BLaER1 treated with 17β-estradiol and CSF1 and Interleukin-3, amounts not matched to agents 10 nM and 100 nM (cell line): ENCODE measurements at regions not wholly inside any gene's neighbourhood (a gene's known extent, or its start where the extent isn't known, plus 50 kb on each side); places are given as distances from the start of the nearest gene placed in this dataset.
"Not testable (repeated sequence)": the region's sequence is repeated elsewhere in the genome, so short reads cannot be mapped to it uniquely, and the experiment has no call there.

ENCODE experiments used
- H3K27ac ChIP-seq, 11 experiments: shearing (Covaris generic); formaldehyde crosslinking; 2 replicates each; pipeline ENCODE4 v1.8.1; 2022
- H3K27me3 ChIP-seq, 11 experiments: shearing (Covaris generic); formaldehyde crosslinking; 2 replicates each; pipeline ENCODE4 v1.8.1; 2022
- H3K36me3 ChIP-seq, 11 experiments: shearing (Covaris generic); formaldehyde crosslinking; 2 replicates each; pipeline ENCODE4 v1.8.1; 2022
- H3K4me1 ChIP-seq, 10 experiments: shearing (Covaris generic); formaldehyde crosslinking; 2 replicates each; pipeline ENCODE4 v1.8.1; 2022
- H3K4me2 ChIP-seq, 11 experiments: shearing (Covaris generic); formaldehyde crosslinking; 2 replicates each; pipeline ENCODE4 v1.8.1; 2022
- H3K4me3 ChIP-seq, 10 experiments: shearing (Covaris generic); formaldehyde crosslinking; 2 replicates each; pipeline ENCODE4 v1.8.1; 2022
- H3K9ac ChIP-seq, 11 experiments: shearing (Covaris generic); formaldehyde crosslinking; 2 replicates each; pipeline ENCODE4 v1.8.1; 2022
- H3K9me3 ChIP-seq, 11 experiments: shearing (Covaris generic); formaldehyde crosslinking; replicated peaks in 1 of 11; 2 replicates each; pipeline ENCODE4 v1.8.1; 2022
- H4K20me1 ChIP-seq, 11 experiments: shearing (Covaris generic); formaldehyde crosslinking; 2 replicates each; pipeline ENCODE4 v1.8.1; 2022
- Cebpa-rat ChIP-seq, 11 experiments: shearing (Covaris generic); IDR thresholded peaks; 2 replicates each; pipeline ENCODE4 v1.8.1; 2022

- no peak overlapping the region for H3K9ac ChIP-seq
- H3K4me3 ChIP-seq: no peak overlapping the region
- TF ChIP-seq Cebpa-rat (IDR thresholded peaks at IDR 0.05): no peak
- no peaks in the 10 kb centered on the region for H3K36me3 ChIP-seq
- H3K4me1 ChIP-seq: no peaks in the 10 kb centered on the region
- no peak overlapping the region for H3K4me2 ChIP-seq
- no peak overlapping the region for H3K27ac ChIP-seq
- H3K9me3 ChIP-seq: peaks cover 0 to 8% (median 0%) of the 10 kb centered on the region in 11 experiments; a peak in 2 of 22 replicates
- H3K27me3 ChIP-seq: no peaks in the 10 kb centered on the region
- H4K20me1 ChIP-seq: no peaks in the 10 kb centered on the region
These were observed 152.2 kb downstream of the CAVIN4 start for GRCh38 chr9:100730086-100730485.

- Histone ChIP-seq H3K9me3 (peaks cover 0 to 8% (median 0%) of the 10 kb centered on the region in 11 experiments; a peak in 2 of 22 replicates), H3K36me3 (no peaks in the 10 kb centered on the region), H3K27ac (no peak overlapping the region), H3K27me3 (no peaks in the 10 kb centered on the region), H3K4me1 (no peaks in the 10 kb centered on the region), H3K9ac (no peak overlapping the region), H3K4me3 (no peak overlapping the region), H3K4me2 (no peak overlapping the region), H4K20me1 (no peaks in the 10 kb centered on the region)
- TF ChIP-seq Cebpa-rat (IDR thresholded peaks at IDR 0.05): no peak
These were observed 153.2 kb downstream of the CAVIN4 start for GRCh38 chr9:100731038-100731556.

GRCh38 chr9:100731557-100731956 is 153.7 kb downstream of the CAVIN4 start:
- Histone ChIP-seq H3K27me3 (no peaks in the 10 kb centered on the region), H3K27ac (no peak overlapping the region), H3K9ac (no peak overlapping the region), H3K9me3 (peaks cover 0 to 8% (median 0%) of the 10 kb centered on the region in 11 experiments; a peak in 2 of 22 replicates), H3K4me2 (no peak overlapping the region), H3K36me3 (no peaks in the 10 kb centered on the region), H3K4me3 (no peak overlapping the region), H4K20me1 (no peaks in the 10 kb centered on the region), H3K4me1 (no peaks in the 10 kb centered on the region)
- no peak for TF ChIP-seq Cebpa-rat (IDR thresholded peaks at IDR 0.05)

GRCh38 chr9:100739208-100739607 is 161.3 kb downstream of the CAVIN4 start:
- Histone ChIP-seq H3K4me2 (no peak overlapping the region), H3K9me3 (peaks cover 0 to 28% (median 9%) of the 10 kb centered on the region in 11 experiments; a peak in 9 of 22 replicates), H3K36me3 (no peaks in the 10 kb centered on the region), H3K4me1 (no peaks in the 10 kb centered on the region), H3K27ac (no peak overlapping the region), H4K20me1 (no peaks in the 10 kb centered on the region), H3K9ac (no peak overlapping the region), H3K4me3 (no peak overlapping the region), H3K27me3 (no peaks in the 10 kb centered on the region)
- TF ChIP-seq Cebpa-rat (IDR thresholded peaks at IDR 0.05): no peak

GRCh38 chr9:100739666-100740065 is 161.8 kb downstream of the CAVIN4 start:
- no peaks in the 10 kb centered on the region for H3K36me3 ChIP-seq
- no peak overlapping the region for H3K4me3 ChIP-seq
- peaks cover 0 to 28% (median 9%) of the 10 kb centered on the region in 11 experiments; a peak in 9 of 22 replicates for H3K9me3 ChIP-seq
- no peaks in the 10 kb centered on the region for H4K20me1 ChIP-seq
- H3K9ac ChIP-seq: no peak overlapping the region
- H3K4me1 ChIP-seq: no peaks in the 10 kb centered on the region
- no peak for TF ChIP-seq Cebpa-rat (IDR thresholded peaks at IDR 0.05)
- no peak overlapping the region for H3K27ac ChIP-seq
- H3K27me3 ChIP-seq: no peaks in the 10 kb centered on the region
- no peak overlapping the region for H3K4me2 ChIP-seq

- not testable (repeated sequence) for H3K4me2 ChIP-seq, H3K4me1 ChIP-seq, H3K4me3 ChIP-seq, H4K20me1 ChIP-seq, H3K27me3 ChIP-seq, H3K36me3 ChIP-seq, H3K9ac ChIP-seq, H3K27ac ChIP-seq
- peaks cover 19 to 39% (median 27%) of the 10 kb centered on the region in 11 experiments for H3K9me3 ChIP-seq
These were observed 171.1 kb downstream of the CAVIN4 start for GRCh38 chr9:100748930-100749329.

GRCh38 chr9:100756217-100756616 is 178.3 kb downstream of the CAVIN4 start:
- H3K4me2 ChIP-seq: no peak overlapping the region
- H3K27ac ChIP-seq: no peak overlapping the region
- no peaks in the 10 kb centered on the region for H3K4me1 ChIP-seq
- no peaks in the 10 kb centered on the region for H4K20me1 ChIP-seq
- H3K9me3 ChIP-seq: peaks cover 19 to 32% (median 28%) of the 10 kb centered on the region in 11 experiments
- no peaks in the 10 kb centered on the region for H3K36me3 ChIP-seq
- H3K4me3 ChIP-seq: no peak overlapping the region
- no peak overlapping the region for H3K9ac ChIP-seq
- TF ChIP-seq Cebpa-rat (IDR thresholded peaks at IDR 0.05): no peak
- no peaks in the 10 kb centered on the region for H3K27me3 ChIP-seq

GRCh38 chr9:100759215-100759614 is 181.3 kb downstream of the CAVIN4 start:
- Histone ChIP-seq H3K4me1 (no peaks in the 10 kb centered on the region), H3K4me2 (no peak overlapping the region), H3K9ac (no peak overlapping the region), H3K9me3 (peaks cover 0 to 9% (median 2%) of the 10 kb centered on the region in 11 experiments; a peak in 10 of 22 replicates), H4K20me1 (no peaks in the 10 kb centered on the region), H3K4me3 (no peak overlapping the region), H3K27ac (no peak overlapping the region), H3K36me3 (no peaks in the 10 kb centered on the region), H3K27me3 (no peaks in the 10 kb centered on the region)
- no peak for TF ChIP-seq Cebpa-rat (IDR thresholded peaks at IDR 0.05)

GRCh38 chr9:100761276-100761802 is 183.5 kb downstream of the CAVIN4 start:
- Histone ChIP-seq H3K36me3 (no peaks in the 10 kb centered on the region), H3K4me2 (no peak overlapping the region), H3K27me3 (no peaks in the 10 kb centered on the region), H3K27ac (no peak overlapping the region), H3K9ac (no peak overlapping the region), H3K9me3 (peaks cover 0 to 10% (median 0%) of the 10 kb centered on the region in 11 experiments; a peak in 6 of 22 replicates), H3K4me1 (no peaks in the 10 kb centered on the region), H4K20me1 (no peaks in the 10 kb centered on the region), H3K4me3 (no peak overlapping the region)
- no peak for TF ChIP-seq Cebpa-rat (IDR thresholded peaks at IDR 0.05)

- H3K4me1 ChIP-seq: no peaks in the 10 kb centered on the region
- no peaks in the 10 kb centered on the region for H3K36me3 ChIP-seq
- no peaks in the 10 kb centered on the region for H3K9me3 ChIP-seq
- no peaks in the 10 kb centered on the region for H4K20me1 ChIP-seq
- no peak overlapping the region for H3K27ac ChIP-seq
- no peak overlapping the region for H3K9ac ChIP-seq
- H3K4me3 ChIP-seq: no peak overlapping the region
- H3K27me3 ChIP-seq: no peaks in the 10 kb centered on the region
- no peak overlapping the region for H3K4me2 ChIP-seq
- TF ChIP-seq Cebpa-rat (IDR thresholded peaks at IDR 0.05): no peak
These were observed 196.4 kb downstream of the CAVIN4 start for GRCh38 chr9:100774326-100774725.
